Activated T-helper 2 cell treated with anti-CD3 and anti-CD28 coated beads, Interferon-gamma antibody, Interleukin-2, Interleukin-4, amounts not matched to agents 10 μg/mL and 5 μg/mL and 100 μg/mL, durations not matched to agents 14 hours and 24 hours and 36 hours (primary cell): ENCODE measurements at regions not wholly inside any gene's neighbourhood (a gene's known extent, or its start where the extent isn't known, plus 50 kb on each side); places are given as distances from the start of the nearest gene placed in this dataset.
"Not testable (repeated sequence)": the region's sequence is repeated elsewhere in the genome, so short reads cannot be mapped to it uniquely, and the experiment has no call there.

Source experiments
- DNase-seq: peaks from one replicate; pipeline ENCODE4 v3.0.0; 2021; ENCODE audit warnings: low spot score
- H3K27ac Mint-ChIP-seq: one replicate; pipeline ENCODE4 v1.8.0; 2021; ENCODE audit warnings: mixed read lengths
- H3K27me3 Mint-ChIP-seq: one replicate; pipeline ENCODE4 v1.8.0; 2021; ENCODE audit warnings: low read depth, mixed read lengths
- H3K36me3 Mint-ChIP-seq: one replicate; pipeline ENCODE4 v1.8.0; 2021; ENCODE audit warnings: low read depth, mixed read lengths
- H3K4me1 Mint-ChIP-seq: one replicate; pipeline ENCODE4 v1.8.0; 2021; ENCODE audit warnings: low read depth, mixed read lengths
- H3K4me3 Mint-ChIP-seq: one replicate; pipeline ENCODE4 v1.8.0; 2021; ENCODE audit warnings: low read depth, mild to moderate bottlenecking, moderate library complexity, mixed read lengths
- H3K9me3 Mint-ChIP-seq: one replicate; pipeline ENCODE4 v1.8.0; 2021; ENCODE audit warnings: mixed read lengths
- intact Hi-C: fragments of 100-400 bp; cut with micrococcal nuclease; formaldehyde crosslinking; loops from one replicate; pipeline ENCODE4 v1.15.1; 2023

DNA sequence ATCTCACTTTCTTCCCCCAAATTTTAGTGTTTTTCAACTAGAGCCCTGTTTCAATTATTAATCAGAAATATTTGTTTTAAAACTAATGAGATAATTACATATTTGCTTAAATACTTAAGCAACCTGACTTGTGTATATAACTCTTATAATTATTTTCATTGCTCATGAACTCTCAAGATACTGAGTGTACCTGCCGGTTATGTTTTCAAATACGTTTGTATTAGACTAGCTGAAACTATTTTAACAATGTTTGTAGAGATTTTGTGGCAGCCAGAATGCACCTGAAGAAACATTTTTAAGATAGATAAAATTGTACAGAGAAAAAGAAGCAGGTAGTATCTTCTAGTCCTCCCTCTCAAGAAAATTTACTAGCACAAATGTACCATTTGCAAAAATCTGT is 140.6 kb upstream of the CXADR start:
- H3K9me3 Mint-ChIP-seq, result peaks cover 4% of the 10 kb centered on the region
- no peak overlapping the region for H3K4me3 Mint-ChIP-seq
- intact Hi-C loops, result no loop called here
- no peaks in the 10 kb centered on the region for H3K36me3 Mint-ChIP-seq
- no peaks in the 10 kb centered on the region for H3K4me1 Mint-ChIP-seq
- no peak overlapping the region for H3K27ac Mint-ChIP-seq
- DNase-seq, result no peak
- H3K27me3 Mint-ChIP-seq, result no peaks in the 10 kb centered on the region

DNA sequence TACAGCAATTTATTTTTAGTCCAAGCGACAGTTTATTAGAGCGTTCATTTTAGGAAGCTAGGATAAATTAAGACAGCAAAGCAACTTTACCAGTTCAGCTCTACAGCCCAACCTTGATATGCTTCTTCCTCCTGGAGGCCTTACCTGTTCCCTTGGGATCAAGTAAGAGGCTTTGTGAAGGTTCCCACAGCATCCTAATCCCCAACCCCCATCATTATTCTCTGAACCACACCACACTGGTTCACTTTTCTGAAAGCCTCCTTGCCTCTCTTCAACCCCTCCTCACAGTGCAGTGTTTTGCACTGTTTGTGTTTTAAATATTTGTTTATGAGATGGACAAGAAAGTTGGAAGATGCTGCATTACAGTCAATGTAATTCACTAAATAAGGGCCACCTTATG is 126.3 kb upstream of the CXADR start:
- H3K27me3 Mint-ChIP-seq, result no peaks in the 10 kb centered on the region
- intact Hi-C loops, result loop anchor here (5.0 to 10.0 kb wide), 2 partner anchors 128 to 516 kb away; partner anchors contain the start of gene CXADR
- H3K9me3 Mint-ChIP-seq, result no peaks in the 10 kb centered on the region
- H3K4me3 Mint-ChIP-seq, result no peak overlapping the region
- no peak overlapping the region for H3K27ac Mint-ChIP-seq
- DNase-seq, result no peak
- H3K4me1 Mint-ChIP-seq, result no peaks in the 10 kb centered on the region
- no peaks in the 10 kb centered on the region for H3K36me3 Mint-ChIP-seq

DNA sequence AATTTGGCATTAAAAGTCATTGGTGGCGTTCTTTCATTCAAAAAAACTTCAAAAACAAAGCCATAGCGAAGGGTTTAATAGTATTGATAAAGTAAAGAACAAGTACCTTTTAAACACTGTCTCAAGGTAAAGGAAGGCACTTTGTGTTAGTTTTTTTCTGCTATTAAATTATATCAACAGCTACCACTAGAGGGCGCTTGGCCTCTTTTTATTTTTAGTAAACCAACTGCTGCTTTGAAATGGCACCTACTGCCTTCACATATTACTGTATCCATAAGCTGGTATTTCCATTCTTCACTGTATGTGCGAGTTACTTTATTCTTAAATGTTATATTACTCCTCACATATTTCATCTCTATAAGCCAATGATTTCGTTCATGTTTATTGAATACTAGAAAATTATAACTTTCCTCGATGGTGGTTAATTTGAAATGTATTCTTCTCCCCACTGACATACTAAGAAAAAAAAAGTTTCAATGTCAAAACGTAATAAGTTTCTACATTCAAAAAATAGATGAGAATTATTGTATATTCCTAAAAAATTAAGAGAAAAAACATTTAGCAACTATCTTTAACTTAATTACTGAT is 125.7 kb upstream of the CXADR start:
- Mint-ChIP-seq H3K36me3 (no peaks in the 10 kb centered on the region), H3K4me3 (no peak overlapping the region)

DNA sequence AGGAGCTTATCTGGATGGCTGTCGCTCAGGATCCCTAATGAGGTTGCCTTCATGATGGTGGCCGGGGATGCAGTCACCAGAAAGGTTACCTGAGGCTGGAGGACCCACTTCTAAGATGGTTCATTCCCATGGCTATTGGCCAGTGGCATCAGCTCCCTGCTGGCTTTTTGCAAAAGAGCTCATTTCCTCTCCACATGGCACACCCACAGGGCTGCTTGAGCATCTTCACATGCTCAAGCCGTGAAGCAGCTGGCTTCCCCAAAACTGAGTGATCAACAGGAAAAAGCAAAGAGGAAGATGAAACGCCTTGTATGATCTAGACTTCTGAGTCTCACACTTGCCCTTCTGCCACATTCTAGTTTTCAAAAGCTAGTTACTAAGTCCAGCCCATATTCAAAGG is 124.6 kb upstream of the CXADR start:
- Mint-ChIP-seq H3K27me3 (no peaks in the 10 kb centered on the region), H3K4me3 (no peak overlapping the region), H3K4me1 (no peaks in the 10 kb centered on the region), H3K9me3 (no peaks in the 10 kb centered on the region), H3K36me3 (no peaks in the 10 kb centered on the region), H3K27ac (no peak overlapping the region)
- intact Hi-C loops, result loop anchor here (5.0 to 10.0 kb wide), 2 partner anchors 127 to 514 kb away; partner anchors contain the start of gene CXADR
- no peak for DNase-seq

More for the DNA sequence above, 125.7 kb upstream of the CXADR start:
- Mint-ChIP-seq H3K4me1 (no peaks in the 10 kb centered on the region), H3K27me3 (no peaks in the 10 kb centered on the region), H3K9me3 (no peaks in the 10 kb centered on the region), H3K27ac (no peak overlapping the region)
- peak; percentile 10 for DNase-seq
- intact Hi-C loops, result loop anchor here (1.0 to 10.0 kb wide), 3 partner anchors 128 to 515 kb away; partner anchors contain the start of gene CXADR

DNA sequence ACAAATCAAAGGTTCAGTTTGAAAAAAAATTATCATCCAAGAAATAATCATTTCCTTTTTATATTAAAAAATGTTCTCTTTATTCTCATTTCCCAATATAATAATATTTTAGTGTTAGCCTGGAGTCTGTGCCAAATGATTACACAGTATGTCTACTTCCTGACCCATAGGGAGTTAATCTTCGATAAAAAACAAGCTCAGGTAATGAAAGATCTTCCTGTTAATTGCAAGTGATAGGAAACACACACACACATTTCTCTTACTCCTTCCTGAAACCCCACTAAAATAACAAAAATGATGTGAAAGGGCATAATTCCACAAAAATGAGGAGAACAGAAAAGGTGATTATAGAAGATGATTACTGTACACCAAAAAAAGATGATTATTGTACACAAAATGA is 123.5 kb upstream of the CXADR start:
- no peak for DNase-seq
- Mint-ChIP-seq H3K4me1 (no peaks in the 10 kb centered on the region), H3K27me3 (no peaks in the 10 kb centered on the region), H3K36me3 (no peaks in the 10 kb centered on the region), H3K9me3 (no peaks in the 10 kb centered on the region), H3K27ac (no peak overlapping the region), H3K4me3 (no peak overlapping the region)
- intact Hi-C loops, result loop anchor here (5.0 to 10.0 kb wide), 2 partner anchors 125 to 513 kb away; partner anchors contain the start of gene CXADR

DNA sequence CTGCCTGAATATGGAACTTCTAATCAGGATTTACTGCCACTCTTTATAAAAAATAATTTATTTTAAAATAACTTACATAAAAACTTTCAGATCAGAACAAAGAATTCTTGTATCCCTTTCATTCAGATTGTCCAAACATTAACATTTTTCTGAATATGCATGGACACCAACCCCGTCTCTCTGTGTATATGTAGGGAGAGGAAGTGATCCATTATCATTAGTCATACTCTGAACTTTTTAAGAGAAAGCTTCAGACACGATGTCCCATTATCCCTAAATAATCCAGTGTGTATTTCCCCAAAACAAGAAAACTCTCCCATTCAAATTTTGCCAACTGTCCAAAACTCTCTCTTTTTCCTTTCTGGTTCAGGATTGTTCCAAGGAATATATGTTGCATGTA is 122.3 kb upstream of the CXADR start:
- Mint-ChIP-seq H3K4me1 (no peaks in the 10 kb centered on the region), H3K27me3 (no peaks in the 10 kb centered on the region), H3K4me3 (no peak overlapping the region), H3K27ac (no peak overlapping the region), H3K9me3 (no peaks in the 10 kb centered on the region), H3K36me3 (no peaks in the 10 kb centered on the region)
- DNase-seq, result no peak
- intact Hi-C loops, result no loop called here

DNA sequence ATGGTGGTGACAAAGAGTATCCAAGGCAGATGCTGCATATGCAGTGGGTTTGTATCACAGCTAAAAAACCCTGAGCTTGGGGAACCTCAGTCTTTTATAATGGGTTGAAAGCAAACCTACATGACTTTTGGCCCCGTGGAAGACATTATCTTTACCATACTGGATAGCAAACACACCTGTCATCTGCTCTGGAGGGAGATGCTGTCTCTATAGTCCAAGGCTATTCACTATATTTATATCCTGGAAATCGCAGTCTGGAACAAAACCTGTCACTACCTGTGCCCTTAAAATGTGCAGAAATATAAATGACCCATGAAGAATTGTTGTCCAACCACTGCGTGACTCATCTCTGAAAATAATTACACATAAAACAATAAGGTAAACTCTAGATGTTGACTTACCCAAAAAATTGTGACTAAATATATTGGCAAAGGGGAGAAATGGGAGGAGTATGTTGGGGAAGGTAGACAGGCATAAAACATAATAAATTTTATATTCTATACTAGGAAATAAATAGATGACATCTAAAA is 121.0 kb upstream of the CXADR start:
- Mint-ChIP-seq H3K9me3 (no peaks in the 10 kb centered on the region), H3K4me1 (no peaks in the 10 kb centered on the region), H3K27me3 (peaks cover under 1% of the 10 kb centered on the region), H3K27ac (no peak overlapping the region), H3K4me3 (no peak overlapping the region), H3K36me3 (no peaks in the 10 kb centered on the region)
- intact Hi-C loops, result no loop called here
- DNase-seq, result no peak

DNA sequence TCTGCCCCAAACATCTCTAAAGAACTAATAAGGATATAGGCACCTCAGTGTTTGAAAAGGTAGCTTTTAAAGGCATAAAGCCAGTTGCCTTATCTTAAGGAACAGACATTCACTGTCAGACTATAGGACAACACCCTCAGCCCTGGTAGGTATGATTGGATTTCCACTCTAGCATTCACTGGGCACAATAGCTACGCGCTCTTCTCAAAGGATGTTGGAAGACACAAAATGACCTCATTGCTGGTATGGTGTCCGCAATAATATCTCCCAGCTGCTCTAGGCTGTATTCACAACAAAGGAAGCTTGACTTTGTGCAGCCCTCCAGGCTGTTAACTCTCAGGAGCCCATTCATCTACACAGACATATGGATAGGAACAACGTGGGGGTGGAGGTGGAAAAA is 119.4 kb upstream of the CXADR start:
- intact Hi-C loops, result no loop called here
- H3K27me3 Mint-ChIP-seq, result peaks cover 3% of the 10 kb centered on the region
- H3K4me1 Mint-ChIP-seq, result no peaks in the 10 kb centered on the region
- H3K4me3 Mint-ChIP-seq, result no peak overlapping the region
- no peaks in the 10 kb centered on the region for H3K9me3 Mint-ChIP-seq
- H3K27ac Mint-ChIP-seq, result no peak overlapping the region
- DNase-seq, result no peak
- no peaks in the 10 kb centered on the region for H3K36me3 Mint-ChIP-seq

DNA sequence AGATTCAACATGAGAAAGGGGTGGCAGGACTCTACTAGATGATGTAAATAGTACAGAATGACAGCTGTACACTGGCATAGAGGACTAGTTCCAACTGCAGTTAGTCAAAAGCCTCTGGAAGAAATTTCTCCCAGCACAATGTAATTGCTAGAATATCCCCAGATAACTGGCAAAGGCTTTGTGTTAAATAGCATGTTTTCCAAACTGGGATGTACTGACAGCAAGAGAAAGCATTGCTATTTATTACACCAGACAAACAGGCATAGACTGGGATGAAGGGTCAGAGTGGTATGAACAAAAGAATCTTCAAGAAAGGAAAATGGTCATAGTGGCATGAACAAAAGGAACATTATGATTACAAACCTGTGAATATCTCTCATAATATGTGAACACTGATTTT is 115.9 kb upstream of the CXADR start:
- Mint-ChIP-seq H3K36me3 (no peaks in the 10 kb centered on the region), H3K4me3 (no peak overlapping the region), H3K4me1 (no peaks in the 10 kb centered on the region), H3K9me3 (no peaks in the 10 kb centered on the region), H3K27ac (no peak overlapping the region), H3K27me3 (peaks cover 3% of the 10 kb centered on the region)
- intact Hi-C loops, result no loop called here
- no peak for DNase-seq

DNA sequence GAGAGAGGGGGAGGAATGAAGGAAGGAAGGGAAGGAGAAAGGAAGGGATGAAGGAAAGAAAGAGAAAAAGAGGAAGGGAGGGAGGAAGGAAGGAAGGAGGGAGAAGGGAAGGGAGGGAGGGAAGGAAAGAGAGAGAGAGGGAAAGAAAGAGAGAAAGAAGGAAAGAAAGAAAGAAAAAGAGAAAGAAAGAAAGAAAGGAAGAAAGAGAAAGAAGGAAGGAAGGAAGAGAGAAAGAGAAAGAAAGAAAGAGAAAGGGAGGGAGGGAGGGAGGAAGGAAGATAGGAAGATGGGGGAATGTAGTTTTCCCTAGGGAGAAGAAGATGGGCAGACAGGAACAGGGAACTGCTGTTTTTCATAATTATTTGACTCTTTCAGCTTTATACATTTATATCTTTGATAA is 115.1 kb upstream of the CXADR start:
- intact Hi-C loops, result no loop called here
- Mint-ChIP-seq H3K4me3 (no peak overlapping the region), H3K36me3 (no peaks in the 10 kb centered on the region), H3K27me3 (peaks cover 3% of the 10 kb centered on the region), H3K27ac (no peak overlapping the region), H3K9me3 (no peaks in the 10 kb centered on the region), H3K4me1 (no peaks in the 10 kb centered on the region)
- no peak for DNase-seq

DNA sequence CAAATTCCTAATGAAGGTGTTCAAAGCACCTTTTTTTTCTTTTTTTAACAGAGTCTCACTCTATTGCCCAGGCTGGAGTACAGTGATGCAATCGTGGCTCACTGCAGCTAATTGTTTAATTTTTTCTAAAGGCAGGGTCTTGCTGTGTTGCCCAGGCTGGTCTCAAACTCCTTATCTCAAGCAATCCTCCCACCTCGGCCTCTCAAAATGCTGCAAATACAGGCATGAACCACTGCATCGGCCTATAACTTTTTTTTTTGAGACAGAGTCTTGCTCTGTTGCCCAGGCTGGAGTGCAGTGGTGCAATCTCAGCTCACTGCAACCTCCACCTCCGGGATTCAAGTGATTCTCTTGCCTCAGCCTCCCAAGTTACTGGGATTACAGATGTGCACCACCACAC is 113.9 kb upstream of the CXADR start:
- H3K4me1 Mint-ChIP-seq, DNase-seq, H3K4me3 Mint-ChIP-seq, H3K9me3 Mint-ChIP-seq, H3K27ac Mint-ChIP-seq, H3K36me3 Mint-ChIP-seq, H3K27me3 Mint-ChIP-seq, intact Hi-C loops: not testable (repeated sequence)

DNA sequence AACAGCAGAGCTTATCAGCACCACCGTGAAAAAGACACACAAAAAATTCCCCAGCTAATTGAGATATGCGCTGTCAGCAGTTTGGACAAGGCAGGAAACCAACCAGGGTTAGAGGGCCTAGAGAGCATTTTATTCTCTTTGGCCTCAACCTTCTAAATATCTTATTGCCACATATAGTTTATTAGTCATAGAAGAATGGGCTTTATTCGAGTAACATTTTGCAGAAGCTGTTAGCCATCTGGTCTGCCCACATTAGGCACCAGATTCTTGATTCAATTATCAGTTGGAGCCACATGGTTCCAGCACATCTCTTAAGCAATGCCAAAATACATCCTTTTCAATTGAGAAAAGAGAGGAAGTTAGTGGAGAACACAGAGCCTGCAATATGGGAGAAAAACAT is 109.9 kb upstream of the CXADR start:
- Mint-ChIP-seq H3K27ac (no peak overlapping the region), H3K36me3 (no peaks in the 10 kb centered on the region), H3K4me1 (no peaks in the 10 kb centered on the region), H3K27me3 (no peaks in the 10 kb centered on the region), H3K9me3 (peaks cover 4% of the 10 kb centered on the region), H3K4me3 (no peak overlapping the region)
- DNase-seq, result no peak
- intact Hi-C loops, result no loop called here

DNA sequence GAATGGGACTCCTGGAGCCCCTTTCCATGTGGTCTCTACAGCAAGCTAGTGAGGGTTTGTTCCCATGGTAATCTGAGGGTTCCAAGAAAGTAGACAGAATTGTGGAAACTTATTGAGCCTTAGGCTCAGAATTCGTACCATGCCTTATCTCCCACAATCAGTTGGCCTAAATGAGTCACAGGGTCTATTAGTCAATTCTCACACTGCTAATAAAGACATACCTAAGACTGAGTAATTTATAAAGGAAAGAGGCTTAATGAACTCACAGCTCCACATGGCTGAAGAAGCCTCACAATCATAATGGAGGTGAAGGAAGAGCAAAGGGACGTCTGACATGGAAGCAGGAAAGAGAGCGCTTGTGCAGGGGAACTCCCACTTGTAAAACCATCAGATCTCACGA is 106.6 kb upstream of the CXADR start:
- intact Hi-C loops, result no loop called here
- Mint-ChIP-seq H3K4me1 (no peaks in the 10 kb centered on the region), H3K4me3 (no peak overlapping the region), H3K36me3 (no peaks in the 10 kb centered on the region), H3K9me3 (peaks cover 4% of the 10 kb centered on the region), H3K27me3 (no peaks in the 10 kb centered on the region), H3K27ac (no peak overlapping the region)
- no peak for DNase-seq

DNA sequence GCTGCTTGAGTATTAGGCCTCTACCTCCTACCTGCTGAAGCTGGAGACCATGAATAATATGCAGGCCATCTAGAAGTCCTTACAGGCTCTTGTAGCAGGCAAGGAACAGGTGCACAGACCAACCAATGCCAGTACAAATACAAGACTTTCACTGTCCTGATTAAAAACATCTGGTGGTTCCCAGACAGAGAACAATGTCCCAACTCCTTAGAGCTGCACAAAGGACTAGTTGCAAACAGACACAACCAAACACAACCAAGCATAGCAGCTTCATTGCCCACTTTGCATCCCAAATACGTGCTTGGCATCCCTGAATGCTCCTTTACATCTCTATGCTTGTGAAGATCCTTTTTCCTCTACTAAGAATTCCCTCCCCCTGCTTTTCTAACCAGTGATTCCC is 98.1 kb upstream of the CXADR start:
- Mint-ChIP-seq H3K27me3 (no peaks in the 10 kb centered on the region), H3K9me3 (no peaks in the 10 kb centered on the region)
- intact Hi-C loops, result no loop called here

More for the DNA sequence above, 98.1 kb upstream of the CXADR start:
- H3K4me1 Mint-ChIP-seq, result no peaks in the 10 kb centered on the region
- no peak overlapping the region for H3K27ac Mint-ChIP-seq
- H3K36me3 Mint-ChIP-seq, result no peaks in the 10 kb centered on the region
- DNase-seq, result no peak
- no peak overlapping the region for H3K4me3 Mint-ChIP-seq
